Heart right ventricle (tissue), 16 donors: ENCODE measurements at regions not wholly inside any gene's neighbourhood (a gene's known extent, or its start where the extent isn't known, plus 50 kb on each side); places are given as distances from the start of the nearest gene placed in this dataset.
"Not testable (repeated sequence)": the region's sequence is repeated elsewhere in the genome, so short reads cannot be mapped to it uniquely, and the experiment has no call there.

ENCODE experiments used
- ATAC-seq, 8 donors: fragments of 200-7000 bp; cut with Tn5 transposase; one replicate each; pipeline ENCODE4 v1.9.1; 2020; ENCODE audit warnings: mild to moderate bottlenecking in 8 of 8, moderate library complexity in 8 of 8, moderate number of reproducible peaks in 1 of 8
- DNase-seq, 2 donors: peaks; one replicate each; pipeline ENCODE4 v3.0.0-alpha.2; 2020
- H3K27ac ChIP-seq, 10 donors: fragments of 200-600 bp; sonication (generic) in 2 of 10; one replicate each; pipeline versions ENCODE4 v1.5.0 to v1.8.0; 2020 to 2022; ENCODE audit warnings: mild to moderate bottlenecking in 3 of 10
- H3K27me3 ChIP-seq, 7 donors: fragments of 200-600 bp; one replicate each; pipeline ENCODE4 v1.8.0; 2021 to 2022; ENCODE audit warnings: mild to moderate bottlenecking in 2 of 7
- H3K36me3 ChIP-seq, 9 donors: fragments of 200-600 bp; sonication (generic) in 1 of 9; one replicate each; pipeline versions ENCODE4 v1.5.0 to v1.8.0; 2020 to 2022; ENCODE audit warnings: mild to moderate bottlenecking in 2 of 9
- H3K4me1 ChIP-seq, 9 donors: fragments of 200-600 bp; sonication (generic) in 1 of 9; one replicate each; pipeline versions ENCODE4 v1.5.0 to v1.8.0; 2020 to 2022; ENCODE audit warnings: mild to moderate bottlenecking in 4 of 9
- H3K4me3 ChIP-seq, 10 donors: fragments of 200-600 bp; sonication (generic) in 2 of 10; one replicate each; pipeline versions ENCODE4 v1.5.0 to v1.8.0; 2020 to 2022; ENCODE audit warnings: mild to moderate bottlenecking in 7 of 10, moderate library complexity in 2 of 10
- H3K9me3 ChIP-seq, 11 donors: fragments of 200-600 bp in 10 of 11; sonication (generic) in 2 of 11; one replicate each; pipeline versions ENCODE4 v1.5.0 to v1.8.0; 2013 to 2022; ENCODE audit warnings: mild to moderate bottlenecking in 2 of 11, control low read depth in 1 of 11, moderate library complexity in 1 of 11
- WGBS, 2 donors: extraction: QIAGEN DNeasy Blood & Tissue Kit; methylation state at CpG; one replicate each; pipeline ENCODE4 v1.1.7; 2013; ENCODE audit warnings: inconsistent platforms in 1 of 2; 5-methylcytosine and 5-hydroxymethylcytosine counted together
- intact Hi-C, 10 donors: fragments of 100-400 bp; cut with DNase I; formaldehyde crosslinking; loops; one replicate each; pipeline versions ENCODE4 v1.11.1 to v1.14.2; 2022
- TF ChIP-seq, protein P1 (sequence below), 9 donors: fragments of 200-600 bp; sonication (generic) in 2 of 9; IDR thresholded peaks; one replicate each; pipeline versions ENCODE4 v1.5.0 to v1.8.0; 2021 to 2022; ENCODE audit warnings: antibody characterized with exemption in 9 of 9, mild to moderate bottlenecking in 5 of 9, moderate library complexity in 1 of 9
- donor health status: Arrhythmogenic right ventricular cardiomyopathy.
- donor health status: ischemic (EF 13 %, LVEDD 7.1; RV severe dilation, severe dysfunction).
- donor health status: healthy with polysubstance abuse.
- donor health status: DM: no; HTN: yes; CAD: no.
- donor health status: DM: no; HTN: no; CAD: no.
- donor health status: ischemic (EF 25% LVEDD 6.9; RV normal size, moderate dysfunction).
- donor health status: ischemic (EF 25% LVEDD 5.7; RV mildly dilated, moderate dysfunction).
- donor health status: healthy.
- donor health status: DM: yes; HTN: yes; CAD: no.
- donor health status: Ischemic cardiomyopathy.
- donor health status: ischemic (EF 35%, LVEDD 5.7; RV mildly dilated, moderate dysfunction).
- donor health status: nonischemic (EF 11% LVEDD 7.7; RV severe dilation, severe dysfunction).
- donor health status: DM: yes; HTN: yes; CAD: no.
- donor health status: PGD.
- donor health status: ischemic (EF 29% LVEDD 5.4; RV normal size, mild dysfunction).
- donor health status: nonischemic (EF 23%, LVEDD 6.1; RV moderate dilation, normal function).

GRCh38 chr7:54419209-54419608 lies 123.0 kb upstream of the VSTM2A start:
- Histone ChIP-seq H3K9me3 (peaks cover 0 to 52% (median 6%) of the 10 kb centered on the region in 11 donors), H3K4me1 (no peaks in the 10 kb centered on the region), H3K4me3 (no peak overlapping the region), H3K36me3 (no peaks in the 10 kb centered on the region), H3K27me3 (no peaks in the 10 kb centered on the region), H3K27ac (no peak overlapping the region)
- intact Hi-C loops, result loop anchor here in 1 of 10 donors (10.0 kb wide), 1 partner anchor 56 kb away; no protein-coding TSS in a partner anchor
- ATAC-seq (no peak), DNase-seq (no peak)
- TF ChIP-seq, protein P1, sequence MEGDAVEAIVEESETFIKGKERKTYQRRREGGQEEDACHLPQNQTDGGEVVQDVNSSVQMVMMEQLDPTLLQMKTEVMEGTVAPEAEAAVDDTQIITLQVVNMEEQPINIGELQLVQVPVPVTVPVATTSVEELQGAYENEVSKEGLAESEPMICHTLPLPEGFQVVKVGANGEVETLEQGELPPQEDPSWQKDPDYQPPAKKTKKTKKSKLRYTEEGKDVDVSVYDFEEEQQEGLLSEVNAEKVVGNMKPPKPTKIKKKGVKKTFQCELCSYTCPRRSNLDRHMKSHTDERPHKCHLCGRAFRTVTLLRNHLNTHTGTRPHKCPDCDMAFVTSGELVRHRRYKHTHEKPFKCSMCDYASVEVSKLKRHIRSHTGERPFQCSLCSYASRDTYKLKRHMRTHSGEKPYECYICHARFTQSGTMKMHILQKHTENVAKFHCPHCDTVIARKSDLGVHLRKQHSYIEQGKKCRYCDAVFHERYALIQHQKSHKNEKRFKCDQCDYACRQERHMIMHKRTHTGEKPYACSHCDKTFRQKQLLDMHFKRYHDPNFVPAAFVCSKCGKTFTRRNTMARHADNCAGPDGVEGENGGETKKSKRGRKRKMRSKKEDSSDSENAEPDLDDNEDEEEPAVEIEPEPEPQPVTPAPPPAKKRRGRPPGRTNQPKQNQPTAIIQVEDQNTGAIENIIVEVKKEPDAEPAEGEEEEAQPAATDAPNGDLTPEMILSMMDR (IDR thresholded peaks at IDR 0.05), result no peak
- WGBS, 2 donors, result 80 to 83% methylated on average over 15 of the region's 15 CpGs

GRCh38 chr7:54426406-54426805 lies 115.8 kb upstream of the VSTM2A start:
- Histone ChIP-seq H3K27me3 (no peaks in the 10 kb centered on the region), H3K36me3 (no peaks in the 10 kb centered on the region), H3K9me3 (peaks cover 0 to 10% (median 5%) of the 10 kb centered on the region in 11 donors), H3K27ac (no peak overlapping the region), H3K4me3 (no peak overlapping the region), H3K4me1 (no peaks in the 10 kb centered on the region)
- WGBS, 2 donors, result 78 to 86% methylated on average over 2 of the region's 2 CpGs
- ATAC-seq, result no peak
- TF ChIP-seq, protein P1 (IDR thresholded peaks at IDR 0.05), result no peak
- no peak for DNase-seq
- intact Hi-C loops, result no loop called here

DNA sequence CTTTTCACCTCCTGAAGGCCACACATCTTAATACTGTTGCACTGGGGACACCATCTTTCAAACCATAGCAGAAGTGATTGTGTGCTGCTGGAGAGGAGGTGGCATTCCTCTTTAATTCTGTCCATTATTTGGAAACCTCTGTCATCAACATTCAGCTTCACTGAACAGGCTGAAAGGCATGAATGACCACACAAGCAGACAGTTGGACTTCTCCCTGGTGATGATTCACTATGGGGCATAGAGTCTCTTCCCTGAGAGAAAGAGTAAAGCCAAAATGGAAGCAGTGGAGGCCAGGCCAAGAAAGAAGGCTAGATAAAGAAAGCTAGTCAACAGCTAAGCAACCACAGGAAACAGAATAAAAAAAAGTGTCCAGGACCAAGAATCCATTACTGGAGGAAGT lies 113.1 kb upstream of the VSTM2A start:
- DNase-seq (no peak), ATAC-seq (no peak)
- intact Hi-C loops, result no loop called here
- H3K4me1 ChIP-seq, result no peaks in the 10 kb centered on the region
- H3K36me3 ChIP-seq, result no peaks in the 10 kb centered on the region
- peaks cover 0 to 10% (median 4%) of the 10 kb centered on the region in 11 donors for H3K9me3 ChIP-seq
- H3K27ac ChIP-seq, result no peak overlapping the region
- no peaks in the 10 kb centered on the region for H3K27me3 ChIP-seq
- TF ChIP-seq, protein P1 (IDR thresholded peaks at IDR 0.05), result no peak
- H3K4me3 ChIP-seq, result no peak overlapping the region

DNA sequence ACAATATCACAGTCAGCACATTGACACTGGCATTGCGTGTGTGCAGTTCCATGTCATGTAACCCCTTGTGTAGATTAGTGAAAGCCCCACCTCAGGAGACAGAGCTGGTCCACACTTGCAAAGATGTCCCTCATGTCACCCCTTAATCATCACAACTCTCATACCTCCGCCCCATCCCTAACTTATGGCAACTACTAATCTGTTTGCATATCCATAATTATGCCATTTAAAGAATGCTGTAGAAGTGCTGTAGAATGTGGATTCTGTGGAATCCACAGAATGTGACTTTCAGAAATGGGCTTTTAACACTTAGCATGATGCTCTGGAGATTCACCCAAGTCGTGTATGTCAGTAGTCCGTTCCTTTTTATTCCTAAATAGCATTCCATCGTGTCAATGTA lies 102.8 kb upstream of the VSTM2A start:
- Histone ChIP-seq H3K27ac (no peak overlapping the region), H3K4me1 (no peaks in the 10 kb centered on the region), H3K36me3 (no peaks in the 10 kb centered on the region), H3K9me3 (peaks cover 0 to 21% (median 0%) of the 10 kb centered on the region in 11 donors), H3K4me3 (no peak overlapping the region), H3K27me3 (no peaks in the 10 kb centered on the region)
- WGBS, 2 donors, result 76 to 86% methylated on average over 5 of the region's 5 CpGs
- DNase-seq, result no peak
- intact Hi-C loops, result no loop called here
- TF ChIP-seq, protein P1 (IDR thresholded peaks at IDR 0.05), result no peak
- no peak for ATAC-seq

- H3K27me3 ChIP-seq, DNase-seq, ATAC-seq, H3K4me3 ChIP-seq, H3K27ac ChIP-seq, H3K4me1 ChIP-seq, H3K36me3 ChIP-seq, intact Hi-C loops: not testable (repeated sequence)
- H3K9me3 ChIP-seq, result peaks cover 0 to 17% (median 0%) of the 10 kb centered on the region in 11 donors
- 91 to 94% methylated on average over 33 to 34 of the region's 34 CpGs for WGBS, 2 donors
Observed at GRCh38 chr7:54444046-54444686, 98.0 kb upstream of the VSTM2A start.

- H3K4me3 ChIP-seq, H3K27ac ChIP-seq, DNase-seq, H3K27me3 ChIP-seq, H3K4me1 ChIP-seq, H3K36me3 ChIP-seq, ATAC-seq, intact Hi-C loops: not testable (repeated sequence)
- peaks cover 0 to 49% (median 4%) of the 10 kb centered on the region in 11 donors for H3K9me3 ChIP-seq
- WGBS, 2 donors, result 71 to 77% methylated on average over 1 of the region's 1 CpG
Observed at GRCh38 chr7:54453168-54453567, 89.0 kb upstream of the VSTM2A start.

GRCh38 chr7:54454700-54455099 lies 87.5 kb upstream of the VSTM2A start:
- H3K4me1 ChIP-seq, ATAC-seq, H3K27ac ChIP-seq, H3K36me3 ChIP-seq, H3K4me3 ChIP-seq, intact Hi-C loops, H3K27me3 ChIP-seq, DNase-seq: not testable (repeated sequence)
- WGBS, 2 donors, result 74 to 78% methylated on average over 6 of the region's 6 CpGs
- H3K9me3 ChIP-seq, result peaks cover 0 to 47% (median 6%) of the 10 kb centered on the region in 11 donors
